ENCODE measurements at regions not wholly inside any gene's neighbourhood (a gene's known extent, or its start where the extent isn't known, plus 50 kb on each side); places are given as distances from the start of the nearest gene placed in this dataset.
"Not testable (repeated sequence)": the region's sequence is repeated elsewhere in the genome, so short reads cannot be mapped to it uniquely, and the experiment has no call there.

DNA sequence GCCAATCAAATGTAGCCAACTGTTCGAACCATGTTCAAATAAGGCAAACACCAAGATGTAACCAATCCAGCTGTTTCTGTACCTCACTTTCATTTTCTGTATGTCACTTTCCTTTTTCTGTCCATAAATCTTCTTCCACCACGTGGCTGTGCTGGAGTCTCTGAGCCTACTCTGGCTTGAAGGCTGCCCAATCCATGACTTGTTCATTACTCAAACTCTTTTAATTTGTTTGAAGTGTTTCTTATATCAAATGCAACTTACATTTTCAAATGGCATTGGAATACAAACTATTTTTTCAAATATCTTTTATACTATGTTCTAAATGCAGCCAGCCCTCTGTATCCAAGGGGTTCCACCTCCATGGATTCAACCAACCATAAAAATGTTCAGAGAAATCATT, 245.6 kb upstream of the RFC3 start:
- H2AK5ac ChIP-seq (ENCODE audit: low read depth, low read length); dilution Hi-C loops (cut with HindIII; ENCODE audit: low sequenced_read_pairs, unreplicated experiment); H2BK20ac ChIP-seq (ENCODE audit: low read depth, low read length); H2BK120ac ChIP-seq (ENCODE audit: low read depth, low read length); H4K5ac ChIP-seq (ENCODE audit: low read depth, low read length); H3K9me3 ChIP-seq (ENCODE audit: control insufficient read depth, insufficient read depth, low read length); H3K14ac ChIP-seq (replicated peaks; ENCODE audit: low read depth, low read length); intact Hi-C loops (cut with micrococcal nuclease); H2AK9ac ChIP-seq (replicated peaks; ENCODE audit: low read depth, low read length, poor library complexity); DNase-seq; ATAC-seq (ENCODE audit: low read depth); H2AFZ ChIP-seq (replicated peaks; ENCODE audit: low read length, poor library complexity); H3K9ac ChIP-seq (ENCODE audit: low read depth, low read length); H4K20me1 ChIP-seq (ENCODE audit: insufficient read depth, low read length); H3K4me1 ChIP-seq (ENCODE audit: control insufficient read depth, insufficient read depth, low read length); H3K27ac ChIP-seq (ENCODE audit: insufficient read depth, low read length); H3K79me1 ChIP-seq (ENCODE audit: low read depth in 1 of 2, low read length in 2 of 2); H3K4me2 ChIP-seq (ENCODE audit: low read depth, low read length); H3K9me1 ChIP-seq (ENCODE audit: insufficient read depth, low read length); BruUV-seq (replicated peaks); CTCF ChIA-PET; H3K56ac ChIP-seq (ENCODE audit: extremely low read depth, insufficient read depth, low read length); H3K23ac ChIP-seq (ENCODE audit: low read depth, low read length); H3K4ac ChIP-seq (ENCODE audit: low read depth, low read length); H3K27me3 ChIP-seq (ENCODE audit: control insufficient read depth, insufficient read depth, low read length); H3K36me3 ChIP-seq (ENCODE audit: control insufficient read depth, insufficient read depth, low read length); H3K4me3 ChIP-seq (ENCODE audit: insufficient read depth, low read depth, low read length); H3K18ac ChIP-seq (ENCODE audit: low read depth, low read length); H2BK5ac ChIP-seq (ENCODE audit: low read depth, low read length, poor library complexity, severe bottlenecking); H4K91ac ChIP-seq (ENCODE audit: insufficient read depth, low read depth, low read length); H4K8ac ChIP-seq (ENCODE audit: low read depth in 2 of 2, low read length in 2 of 2); POLR2A ChIA-PET (ENCODE audit: unreplicated experiment); H2BK15ac ChIP-seq (ENCODE audit: low read depth, low read length): not testable (repeated sequence)
- WGBS, 2 experiments (ENCODE audit: extremely low coverage in 2 of 2, insufficient read length in 1 of 2) = 88% methylated on average over 1 of the region's 2 CpGs; no CpG with 5 or more reads in 1 of the 2 experiments
- in situ Hi-C loops (cut with MboI; ENCODE audit: low sequenced_read_pairs) = loop anchor here (25.0 kb wide), 1 partner anchor 1590 kb away; no protein-coding TSS in a partner anchor

All from IMR-90 (cell line).